H1 (cell line): ENCODE measurements at regions not wholly inside any gene's neighbourhood (a gene's known extent, or its start where the extent isn't known, plus 50 kb on each side); places are given as distances from the start of the nearest gene placed in this dataset.

ENCODE experiments used
- CTCF ChIA-PET: fragments of 300-600 bp; sonication (Branson Sonifier 250); formaldehyde crosslinking; loops from one replicate; lab custom pipeline; 2021; ENCODE audit not compliant: partially characterized antibody; lab: Charles Lee
- POLR2A ChIA-PET: fragments of 300-600 bp; sonication (Branson Sonifier 250); formaldehyde crosslinking; loops from one replicate; lab custom pipeline; 2021; ENCODE audit warnings: inconsistent platforms; ENCODE audit not compliant: partially characterized antibody; lab: Charles Lee
- DNase-seq, 2 experiments: peaks; one replicate each; pipeline versions ENCODE4 v3.0.0 to v3.0.0-alpha.2; 2010 to 2022; ENCODE audit warnings: low spot score in 2 of 2, low read depth in 1 of 2, mixed read lengths in 1 of 2
- FAIRE-seq: peaks from 2 replicates; lab custom pipeline; 2011; peaks lifted over from hg19 to GRCh38; lab: Jason Lieb, UNC
- H2AFZ ChIP-seq: 2 replicates; pipeline ENCODE4 v1.8.1; 2012; ENCODE audit warnings: low read length, inconsistent platforms
- H2AK5ac ChIP-seq: 2 replicates; pipeline ENCODE4 v1.6.1; 2013; ENCODE audit warnings: low read depth, low read length
- H2BK120ac ChIP-seq: replicated peaks from 2 replicates; pipeline ENCODE3; 2013; ENCODE audit warnings: low read depth, low read length, inconsistent platforms
- H2BK12ac ChIP-seq: 2 replicates; pipeline ENCODE4 v1.6.1; 2013; ENCODE audit warnings: low read depth, low read length
- H2BK15ac ChIP-seq: 2 replicates; pipeline ENCODE4 v1.6.1; 2013; ENCODE audit warnings: low read length
- H2BK20ac ChIP-seq: 2 replicates; pipeline ENCODE4 v1.6.1; 2013; ENCODE audit warnings: low read length
- H2BK5ac ChIP-seq: 2 replicates; pipeline ENCODE4 v1.6.1; 2013; ENCODE audit warnings: low read depth, low read length
- H3K14ac ChIP-seq: 2 replicates; pipeline ENCODE4 v1.6.1; 2013; ENCODE audit warnings: inconsistent platforms; ENCODE audit not compliant: insufficient read length
- H3K18ac ChIP-seq: 2 replicates; pipeline ENCODE4 v1.6.1; 2013; ENCODE audit warnings: low read length; ENCODE audit errors: extremely low read depth
- H3K23ac ChIP-seq: 2 replicates; pipeline ENCODE4 v1.6.1; 2013; ENCODE audit warnings: inconsistent platforms; ENCODE audit not compliant: insufficient read length
- H3K23me2 ChIP-seq: 2 replicates; pipeline ENCODE4 v1.6.1; 2013; ENCODE audit warnings: low read depth, low read length
- H3K27ac ChIP-seq: 2 replicates; pipeline ENCODE4 v1.6.1; 2011; ENCODE audit warnings: low read depth, low read length, inconsistent platforms
- H3K27me3 ChIP-seq, 4 experiments: replicated peaks in 1 of 4; 1 replicate in 1 of 4; 2 replicates in 3 of 4; pipeline versions ENCODE4 v1.6.1 to v1.8.1; 2011 to 2013; ENCODE audit warnings: low read length in 3 of 4, mild to moderate bottlenecking in 3 of 4, inconsistent platforms in 2 of 4, mixed read lengths in 2 of 4, moderate library complexity in 1 of 4; ENCODE audit not compliant: control insufficient read depth in 3 of 4, insufficient read depth in 3 of 4; ENCODE audit errors: extremely low read depth in 1 of 4
- H3K36me3 ChIP-seq, 4 experiments: 2 replicates each; pipeline versions ENCODE4 v1.6.1 to v1.8.1; 2011 to 2013; ENCODE audit warnings: mild to moderate bottlenecking in 4 of 4, low read length in 3 of 4, moderate library complexity in 2 of 4, control low read depth in 1 of 4, inconsistent platforms in 1 of 4; ENCODE audit not compliant: insufficient read depth in 4 of 4, control insufficient read depth in 2 of 4
- H3K4ac ChIP-seq: replicated peaks from 2 replicates; pipeline ENCODE3; 2013; ENCODE audit warnings: low read length, low read depth, mixed read lengths, inconsistent platforms; ENCODE audit not compliant: insufficient read length
- H3K4me1 ChIP-seq, 4 experiments: replicated peaks in 1 of 4; 1 replicate in 1 of 4; 2 replicates in 3 of 4; pipeline versions ENCODE4 v1.6.1 to v1.8.1; 2011 to 2013; ENCODE audit warnings: low read length in 3 of 4, inconsistent platforms in 2 of 4, mixed read lengths in 1 of 4; ENCODE audit not compliant: insufficient read depth in 4 of 4, control insufficient read depth in 3 of 4
- H3K4me2 ChIP-seq, 2 experiments: 2 replicates each; pipeline versions ENCODE4 v1.6.1 to v1.8.1; 2011 to 2013; ENCODE audit warnings: low read depth in 2 of 2, low read length in 2 of 2, control low read depth in 1 of 2, inconsistent platforms in 1 of 2, mild to moderate bottlenecking in 1 of 2; ENCODE audit not compliant: insufficient read depth in 1 of 2
- H3K4me3 ChIP-seq, 4 experiments: fragments of 200-600, 300-600 bp in 1 of 4; sonication (generic), shearing (Covaris generic), sonication (Bioruptor Twin) in 1 of 4; 2 replicates each; pipeline versions ENCODE4 v1.5.1 to v1.8.1; 2011 to 2016; ENCODE audit warnings: low read length in 4 of 4, low read depth in 3 of 4, control low read depth in 2 of 4, inconsistent platforms in 2 of 4, mild to moderate bottlenecking in 2 of 4, mixed read lengths in 1 of 4, moderate library complexity in 1 of 4; ENCODE audit not compliant: insufficient read depth in 2 of 4; ENCODE audit errors: extremely low read depth in 1 of 4
- H3K56ac ChIP-seq: replicated peaks from 2 replicates; pipeline ENCODE3; 2013; ENCODE audit warnings: low read depth, mild to moderate bottlenecking, mixed read lengths, low read length, inconsistent platforms; ENCODE audit not compliant: insufficient read length
- H3K79me1 ChIP-seq: 2 replicates; pipeline ENCODE4 v1.6.1; 2013; ENCODE audit warnings: low read depth, low read length, control low read depth
- H3K79me2 ChIP-seq, 2 experiments: 2 replicates each; pipeline versions ENCODE4 v1.6.1 to v1.8.1; 2012 to 2013; ENCODE audit warnings: low read length in 2 of 2, mild to moderate bottlenecking in 2 of 2, inconsistent platforms in 1 of 2; ENCODE audit not compliant: insufficient read depth in 2 of 2, control insufficient read depth in 1 of 2
- H3K9ac ChIP-seq, 4 experiments: replicated peaks in 1 of 4; 1 replicate in 1 of 4; 2 replicates in 3 of 4; pipeline versions ENCODE4 v1.6.1 to v1.8.1; 2011 to 2013; ENCODE audit warnings: low read depth in 3 of 4, low read length in 3 of 4, control low read depth in 2 of 4, mild to moderate bottlenecking in 2 of 4, moderate library complexity in 2 of 4, inconsistent platforms in 1 of 4; ENCODE audit errors: extremely low read depth in 1 of 4
- H3K9me3 ChIP-seq, 2 experiments: 2 replicates each; pipeline versions ENCODE4 v1.6.1 to v1.8.1; 2012 to 2013; ENCODE audit warnings: mild to moderate bottlenecking in 2 of 2, moderate library complexity in 2 of 2, control low read depth in 1 of 2, inconsistent platforms in 1 of 2, low read depth in 1 of 2, low read length in 1 of 2, mixed read lengths in 1 of 2; ENCODE audit not compliant: insufficient read depth in 2 of 2
- H4K20me1 ChIP-seq, 2 experiments: replicated peaks in 1 of 2; 2 replicates each; pipeline versions ENCODE3 to v1.8.1; 2011 to 2013; ENCODE audit warnings: inconsistent platforms in 2 of 2, low read length in 2 of 2, mild to moderate bottlenecking in 1 of 2; ENCODE audit not compliant: insufficient read depth in 2 of 2, control insufficient read depth in 1 of 2
- H4K5ac ChIP-seq: 2 replicates; pipeline ENCODE4 v1.6.1; 2013; ENCODE audit warnings: low read length, low read depth, mixed read lengths, inconsistent platforms; ENCODE audit not compliant: insufficient read length
- H4K8ac ChIP-seq: 2 replicates; pipeline ENCODE4 v1.8.0; 2013; ENCODE audit warnings: mild to moderate bottlenecking, moderate library complexity, low read length, inconsistent platforms; ENCODE audit not compliant: insufficient read depth; ENCODE audit errors: extremely low read depth
- H4K91ac ChIP-seq: replicated peaks from 2 replicates; pipeline ENCODE3; 2013; ENCODE audit warnings: low read length, mixed read lengths, inconsistent platforms; ENCODE audit not compliant: insufficient read length
- ASH2L ChIP-seq: fragments of 200-600, 300-600 bp; sonication (generic); IDR thresholded peaks from one replicate; pipeline ENCODE4 v1.7.1; 2017; ENCODE audit warnings: low read length
- CHD2 ChIP-seq: IDR thresholded peaks from 2 replicates; pipeline ENCODE4 v1.6.1; 2012; ENCODE audit warnings: low read length, improper control_type of control experiment
- EP300 ChIP-seq, 2 experiments: IDR thresholded peaks; 1 replicate in 1 of 2; 2 replicates in 1 of 2; pipeline ENCODE4 v1.6.1; 2011 to 2012; ENCODE audit warnings: low read depth in 2 of 2, low read length in 2 of 2, mild to moderate bottlenecking in 2 of 2, borderline replicate concordance in 1 of 2, inconsistent platforms in 1 of 2, moderate library complexity in 1 of 2
- EZH2 ChIP-seq: fragments of 200-600 bp; sonication (generic); IDR thresholded peaks from 2 replicates; pipeline ENCODE4 v1.7.1; 2012; ENCODE audit warnings: low read depth, mild to moderate bottlenecking, moderate library complexity, low read length, inconsistent platforms; ENCODE audit not compliant: severe bottlenecking
- FOSL1 ChIP-seq: IDR thresholded peaks from 2 replicates; pipeline ENCODE4 v1.6.1; 2011; ENCODE audit warnings: mild to moderate bottlenecking, low read depth, low read length, moderate library complexity; ENCODE audit not compliant: insufficient read depth
- JUN ChIP-seq: IDR thresholded peaks from 2 replicates; pipeline ENCODE4 v1.6.1; 2011; ENCODE audit warnings: low read depth, mild to moderate bottlenecking, improper control_type of control experiment, low read length
- KDM5A ChIP-seq: fragments of 200-600 bp; IDR thresholded peaks from 2 replicates; pipeline ENCODE4 v1.7.1; 2012; ENCODE audit warnings: mild to moderate bottlenecking, low read length, inconsistent platforms, mixed read lengths
- POLR2A ChIP-seq, 2 experiments: IDR thresholded peaks; 1 replicate in 1 of 2; 2 replicates in 1 of 2; pipeline ENCODE4 v1.6.1; 2011; ENCODE audit warnings: low read depth in 2 of 2, low read length in 2 of 2, mild to moderate bottlenecking in 2 of 2; ENCODE audit errors: control extremely low read depth in 1 of 2
- RBBP5 ChIP-seq: IDR thresholded peaks from 2 replicates; pipeline ENCODE4 v1.7.1; 2012; ENCODE audit warnings: low read depth, mild to moderate bottlenecking, inconsistent platforms, low read length, moderate library complexity, borderline replicate concordance
- RFX5 ChIP-seq: IDR thresholded peaks from 2 replicates; pipeline ENCODE4 v1.6.1; 2011; ENCODE audit warnings: low read depth, low read length, improper control_type of control experiment, borderline replicate concordance
- SIX5 ChIP-seq: IDR thresholded peaks from 2 replicates; pipeline ENCODE4 v1.6.1; 2011; ENCODE audit warnings: mild to moderate bottlenecking, low read depth, low read length
- SP1 ChIP-seq: IDR thresholded peaks from 2 replicates; pipeline ENCODE4 v1.6.1; 2011; ENCODE audit warnings: low read depth, low read length
- SP2 ChIP-seq: IDR thresholded peaks from 2 replicates; pipeline ENCODE4 v1.6.1; 2012; ENCODE audit warnings: mild to moderate bottlenecking, low read length, inconsistent platforms
- SRF ChIP-seq: IDR thresholded peaks from 2 replicates; pipeline ENCODE4 v1.6.1; 2011; ENCODE audit warnings: mild to moderate bottlenecking, low read depth, low read length, moderate library complexity
- USF2 ChIP-seq: IDR thresholded peaks from 2 replicates; pipeline ENCODE4 v1.6.1; 2011; ENCODE audit warnings: low read length, improper control_type of control experiment
- WGBS, 2 experiments: shearing (Covaris generic) in 1 of 2; methylation state at CpG; one replicate each; pipeline versions ENCODE4 v1.1.6 to v1.1.7; 2013 to 2015; ENCODE audit warnings: low lambda C conversion rate in 2 of 2, mixed read lengths in 2 of 2, inconsistent platforms in 1 of 2, low coverage in 1 of 2, missing lambda C conversion rate in 1 of 2; ENCODE audit not compliant: insufficient replicate concordance in 2 of 2, insufficient coverage in 1 of 2, insufficient read length in 1 of 2; ENCODE audit errors: extremely low coverage in 1 of 2, missing lambda C conversion rate in 1 of 2; 5-methylcytosine and 5-hydroxymethylcytosine counted together

GRCh38 chr2:219782737-219783348 is 155.4 kb downstream of the SLC4A3 start:
- H2AFZ ChIP-seq = no peak overlapping the region
- H3K4me2 ChIP-seq = no peak overlapping the region
- H2BK12ac ChIP-seq = no peak overlapping the region
- CTCF ChIA-PET = no interaction called here
- FAIRE-seq (no peak), DNase-seq (no peak)
- H3K9me3 ChIP-seq = no peaks in the 10 kb centered on the region
- H3K23me2 ChIP-seq = no peaks in the 10 kb centered on the region
- no peak overlapping the region for H3K14ac ChIP-seq
- H3K23ac ChIP-seq = no peak overlapping the region
- POLR2A ChIA-PET = no interaction called here
- H4K91ac ChIP-seq = no peak overlapping the region
- no peak overlapping the region for H2BK15ac ChIP-seq
- no peak overlapping the region for H2BK120ac ChIP-seq
- H3K4ac ChIP-seq = no peak overlapping the region
- no peaks in the 10 kb centered on the region for H3K27me3 ChIP-seq
- H3K4me1 ChIP-seq = no peaks in the 10 kb centered on the region
- no peak overlapping the region for H3K18ac ChIP-seq
- H3K27ac ChIP-seq = no peak overlapping the region
- no peak overlapping the region for H2BK20ac ChIP-seq
- no peaks in the 10 kb centered on the region for H3K36me3 ChIP-seq
- H4K5ac ChIP-seq = no peak overlapping the region
- H3K9ac ChIP-seq = no peak overlapping the region
- H2BK5ac ChIP-seq = no peak overlapping the region
- no peak overlapping the region for H4K8ac ChIP-seq
- H2AK5ac ChIP-seq = no peak overlapping the region
- no peak overlapping the region for H3K4me3 ChIP-seq
- H3K56ac ChIP-seq = no peak overlapping the region
- H3K79me2 ChIP-seq = no peaks in the 10 kb centered on the region
- no peaks in the 10 kb centered on the region for H4K20me1 ChIP-seq
- H3K79me1 ChIP-seq = no peaks in the 10 kb centered on the region
- 92% methylated on average over 7 of the region's 7 CpGs; no CpG with 5 or more reads in 1 of the 2 experiments for WGBS, 2 experiments
- no peak for TF ChIP-seq RBBP5
- no peak for TF ChIP-seq EP300 (IDR thresholded peaks at IDR 0.05; ENCODE audit: borderline replicate concordance in 1 of 2, low read depth in 2 of 2, low read length in 2 of 2)
- no peak for TF ChIP-seq CHD2
- TF ChIP-seq SP1 = no peak
- no peak for TF ChIP-seq JUN
- TF ChIP-seq ASH2L = no peak
- TF ChIP-seq USF2 = no peak
- TF ChIP-seq EZH2 = no peak
- TF ChIP-seq KDM5A = no peak
- TF ChIP-seq SRF = no peak
- no peak for TF ChIP-seq RFX5
- TF ChIP-seq FOSL1 = no peak
- no peak for TF ChIP-seq SP2
- TF ChIP-seq SIX5 = no peak
- TF ChIP-seq POLR2A (IDR thresholded peaks at IDR 0.05; ENCODE audit: control extremely low read depth in 1 of 2, low read depth in 2 of 2, low read length in 2 of 2) = no peak
